ENCODE measurements at regions not wholly inside any gene's neighbourhood (a gene's known extent, or its start where the extent isn't known, plus 50 kb on each side); places are given as distances from the start of the nearest gene placed in this dataset.

- TF ChIP-seq AFF4 (CRISPR knock-in tag; IDR thresholded peaks at IDR 0.05; ENCODE audit: borderline replicate concordance): no peak
- TF ChIP-seq USF2 (CRISPR knock-in tag; IDR thresholded peaks at IDR 0.05): no peak
- TF ChIP-seq CTCF (IDR thresholded peaks at IDR 0.05): no peak
- no peak for TF ChIP-seq STAT6 (CRISPR knock-in tag; conservative IDR thresholded peaks at IDR 0.05; ENCODE audit: low read depth)
- TF ChIP-seq CREM (CRISPR knock-in tag; IDR thresholded peaks at IDR 0.05): no peak
- no peak for TF ChIP-seq MXD4 (CRISPR knock-in tag; IDR thresholded peaks at IDR 0.05; ENCODE audit: borderline replicate concordance)
- no peak for TF ChIP-seq MAX (CRISPR knock-in tag; IDR thresholded peaks at IDR 0.05)
- no peak for TF ChIP-seq TP53 (CRISPR knock-in tag; IDR thresholded peaks at IDR 0.05)
- TF ChIP-seq TEAD4 (CRISPR knock-in tag; IDR thresholded peaks at IDR 0.05): no peak
- no peak for TF ChIP-seq PREB (CRISPR knock-in tag; IDR thresholded peaks at IDR 0.05; ENCODE audit: borderline replicate concordance)
- TF ChIP-seq ESRRA (CRISPR knock-in tag; IDR thresholded peaks at IDR 0.05; ENCODE audit: borderline replicate concordance): no peak
Measured at GRCh38 chr2:56040189-56040588, 116.6 kb upstream of the EFEMP1 start.
